HG03103 (cell line): ENCODE measurements at regions not wholly inside any gene's neighbourhood (a gene's known extent, or its start where the extent isn't known, plus 50 kb on each side); places are given as distances from the start of the nearest gene placed in this dataset.
A peak's percentile ranks its signal among the peaks of the same experiment; 100 is the strongest.
"Not testable (repeated sequence)": the region's sequence is repeated elsewhere in the genome, so short reads cannot be mapped to it uniquely, and the experiment has no call there.

Experiments used
- ATAC-seq: cut with Tn5 transposase; IDR thresholded peaks from one replicate; pipeline ENCODE4 v1.9.1; 2021; ENCODE audit warnings: low read depth; ENCODE audit not compliant: unreplicated experiment

- ATAC-seq, result not testable (repeated sequence)
Observed at GRCh38 chr7:55705728-55706450, 133.6 kb upstream of the VOPP1 start.

DNA sequence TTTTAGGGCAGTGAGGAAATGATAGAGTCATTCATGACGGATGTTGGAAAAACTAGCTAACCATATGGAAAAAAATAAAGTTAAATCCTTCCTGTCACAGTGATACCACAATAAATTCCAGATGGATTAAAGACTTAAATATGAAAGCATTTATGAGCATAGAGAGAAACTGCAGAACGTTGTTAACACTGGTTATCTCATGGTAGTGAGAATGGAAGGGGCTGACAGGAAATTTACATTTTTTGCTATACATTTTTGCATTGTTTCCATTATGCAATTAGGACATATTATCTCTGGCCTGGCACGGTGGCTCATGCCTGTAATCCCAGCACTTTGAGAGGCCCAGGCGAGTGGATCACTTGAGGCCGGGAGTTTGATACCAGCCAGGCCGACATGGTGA is 130.5 kb upstream of the VOPP1 start:
- not testable (repeated sequence) for ATAC-seq

- ATAC-seq, result not testable (repeated sequence)
Observed at GRCh38 chr7:55699450-55699842, 127.1 kb upstream of the VOPP1 start.

GRCh38 chr7:55698607-55699449 is 126.5 kb upstream of the VOPP1 start:
- peak; percentile 85 for ATAC-seq

- not testable (repeated sequence) for ATAC-seq
Observed at GRCh38 chr7:55695893-55696701, 123.8 kb upstream of the VOPP1 start.

DNA sequence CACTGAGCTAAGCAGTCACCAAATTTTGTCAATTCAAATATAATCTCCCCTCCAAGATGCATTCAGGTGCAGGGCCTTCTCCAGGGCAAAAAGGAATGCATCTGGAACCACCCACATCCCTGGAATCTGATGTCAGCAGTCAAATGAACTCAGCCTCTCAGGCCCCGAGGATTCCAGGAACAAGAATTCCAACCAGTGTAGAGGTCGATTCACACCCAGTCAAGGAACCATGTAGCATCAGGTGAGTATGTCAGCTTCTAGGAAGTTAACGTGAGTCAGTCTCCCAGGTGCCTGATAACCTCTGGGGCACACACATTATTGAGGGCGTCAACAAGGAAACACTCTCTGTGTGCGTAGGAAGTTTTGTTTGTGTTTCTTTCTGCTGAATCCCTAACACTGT is 122.2 kb upstream of the VOPP1 start:
- ATAC-seq, result not testable (repeated sequence)

DNA sequence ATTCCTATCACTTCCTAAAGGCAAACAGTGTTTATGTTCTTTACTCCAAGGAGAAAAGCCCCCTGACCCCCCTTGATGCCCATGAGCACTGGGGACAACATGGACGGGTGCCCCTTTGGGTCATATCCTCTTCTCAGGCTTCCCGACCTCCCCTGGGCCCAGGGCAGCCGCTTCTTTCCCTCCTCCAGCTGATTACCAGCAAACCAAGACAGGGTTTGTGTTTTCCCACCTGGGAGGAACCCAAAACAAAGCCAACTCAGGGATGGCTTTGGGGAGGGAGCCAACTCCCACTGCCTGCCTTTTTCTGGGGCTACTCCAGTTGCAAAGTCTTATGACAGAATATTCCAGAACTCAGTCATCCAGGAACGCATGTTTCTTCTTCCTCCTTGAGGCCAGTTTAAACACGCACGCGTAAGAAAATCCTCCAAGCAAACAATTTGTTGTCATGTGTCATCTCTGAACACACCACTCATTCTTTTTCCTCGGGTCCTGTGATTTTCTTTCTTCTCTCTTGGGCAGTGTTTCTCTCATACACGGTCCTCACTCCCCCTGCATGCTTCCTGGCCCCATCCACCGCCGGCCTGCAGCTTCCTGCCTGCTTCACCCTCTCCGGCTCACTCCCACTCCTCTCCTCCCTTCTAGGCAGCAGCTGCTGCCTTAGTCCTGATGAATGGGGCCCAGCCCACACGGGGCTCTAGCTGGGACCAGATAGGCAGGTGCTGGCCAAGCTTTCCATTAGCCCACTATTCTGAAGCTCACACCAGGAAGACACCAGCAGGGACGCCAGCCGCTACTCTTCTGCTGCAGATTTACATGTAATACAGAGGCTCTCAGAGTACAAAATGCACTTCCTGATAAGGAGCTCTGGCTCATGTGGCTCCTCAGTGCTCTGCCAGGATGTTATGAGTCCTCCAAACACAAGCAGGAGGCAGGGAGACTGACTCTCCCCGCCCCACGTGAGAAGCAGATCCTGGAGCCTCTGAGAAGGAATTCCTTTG is 116.7 kb upstream of the VOPP1 start:
- ATAC-seq, result not testable (repeated sequence)

- ATAC-seq, result not testable (repeated sequence)
Observed at GRCh38 chr7:55688261-55688660, 116.0 kb upstream of the VOPP1 start.

- not testable (repeated sequence) for ATAC-seq
Observed at GRCh38 chr7:55687252-55687651, 115.0 kb upstream of the VOPP1 start.

GRCh38 chr7:55686771-55687170 is 114.5 kb upstream of the VOPP1 start:
- ATAC-seq, result not testable (repeated sequence)

- not testable (repeated sequence) for ATAC-seq
Observed at GRCh38 chr7:55683501-55683900, 111.2 kb upstream of the VOPP1 start.

DNA sequence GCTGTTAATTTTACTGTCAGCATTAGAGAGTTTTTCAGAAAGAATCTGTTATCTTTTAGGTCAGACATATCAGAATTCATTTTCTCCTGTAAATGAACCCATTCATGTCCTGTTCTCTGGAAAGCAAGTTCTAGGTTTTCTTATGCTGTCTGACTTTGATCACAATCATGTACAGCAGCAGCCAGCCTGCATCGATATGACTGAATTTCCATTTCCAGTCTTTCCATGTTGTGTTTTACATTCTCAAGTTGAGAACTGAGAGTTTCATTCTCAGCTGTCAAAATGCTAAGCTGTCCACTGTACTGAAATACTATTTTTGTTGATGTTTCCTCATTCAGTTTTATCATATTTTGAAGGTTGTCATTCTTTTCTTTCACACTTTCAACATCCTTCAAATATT is 103.3 kb upstream of the VOPP1 start:
- not testable (repeated sequence) for ATAC-seq

- ATAC-seq, result not testable (repeated sequence)
Observed at GRCh38 chr7:55673525-55673924, 101.2 kb upstream of the VOPP1 start.

GRCh38 chr7:55672084-55672483 is 99.8 kb upstream of the VOPP1 start:
- ATAC-seq, result not testable (repeated sequence)

- ATAC-seq, result no peak
Observed at GRCh38 chr7:55657654-55658053, 85.4 kb upstream of the VOPP1 start.

- ATAC-seq, result no peak
Observed at GRCh38 chr7:55651057-55651456, 78.8 kb upstream of the VOPP1 start.

DNA sequence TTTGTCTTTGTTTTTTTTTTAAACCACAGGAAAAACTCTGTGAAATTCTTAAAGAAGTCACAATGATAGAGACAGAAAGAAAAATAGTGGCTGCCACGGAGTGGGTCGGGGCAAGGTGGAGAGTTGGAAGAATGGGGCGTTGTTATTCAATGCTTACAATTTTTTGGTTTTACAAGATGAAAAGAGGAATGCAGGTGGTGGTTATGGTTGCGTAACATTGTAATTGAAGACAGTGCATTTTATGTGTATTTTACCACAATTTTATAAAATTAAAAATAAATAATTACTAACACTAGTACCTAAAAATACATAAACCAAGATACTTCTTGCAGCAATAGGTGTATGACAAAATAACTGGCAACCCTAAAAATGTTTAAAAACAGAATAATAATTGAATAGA is 76.9 kb upstream of the VOPP1 start:
- ATAC-seq, result no peak

DNA sequence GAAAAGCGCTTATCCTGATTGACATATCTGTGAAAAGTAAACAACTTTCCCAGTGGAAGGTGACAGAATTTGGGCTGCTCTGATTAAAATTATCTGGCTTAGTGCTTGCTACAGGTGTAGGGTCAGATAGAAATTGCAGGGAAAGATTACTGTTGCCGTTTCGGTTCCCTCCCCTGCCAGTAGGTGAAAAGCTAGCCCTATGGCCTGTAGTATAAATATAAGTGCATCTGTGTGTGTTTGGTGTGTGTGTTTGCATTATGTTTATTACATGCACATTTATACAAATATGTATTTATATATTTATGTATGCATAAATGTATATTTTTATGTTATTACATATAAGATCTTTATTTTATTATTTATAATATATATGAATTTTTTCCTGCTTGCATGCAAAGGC is 72.3 kb upstream of the VOPP1 start:
- no peak for ATAC-seq

DNA sequence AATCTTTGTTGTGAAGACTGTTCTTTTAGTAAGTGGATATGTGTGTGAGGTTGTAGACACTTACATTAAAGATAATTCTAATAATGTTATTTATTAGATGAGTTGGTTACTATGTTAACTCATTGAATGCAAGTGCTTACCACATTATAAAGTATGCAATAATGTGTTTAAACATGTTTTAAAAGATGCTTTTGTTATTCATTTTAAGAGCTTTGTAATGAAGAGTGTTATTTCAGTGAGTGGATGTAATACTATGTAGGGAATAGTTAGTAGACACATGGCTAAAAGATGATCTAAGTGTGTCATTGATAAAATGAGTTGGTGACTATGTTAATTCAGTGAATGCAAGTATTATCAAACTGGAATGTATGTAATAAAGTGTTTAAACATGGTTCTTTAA is 70.0 kb upstream of the VOPP1 start:
- ATAC-seq, result no peak

DNA sequence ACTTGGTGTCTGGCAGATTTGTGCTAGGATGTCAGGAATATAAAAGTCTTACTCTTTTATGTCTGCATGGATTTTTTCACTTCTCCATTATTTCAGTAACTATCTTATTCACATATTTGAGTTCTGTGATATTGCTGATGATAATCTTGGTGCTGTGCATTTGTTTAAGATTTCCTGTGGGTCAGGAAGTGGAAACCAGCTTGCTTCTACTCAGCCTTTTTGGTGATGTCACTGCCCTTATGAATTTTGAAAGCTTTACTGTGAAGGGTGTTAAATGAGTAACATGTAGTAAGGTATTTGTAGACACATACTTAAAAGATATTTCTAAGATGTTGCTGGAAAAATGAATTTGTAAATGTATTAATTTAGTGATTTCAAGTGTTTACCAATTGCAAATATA is 69.5 kb upstream of the VOPP1 start:
- peak; percentile 78 for ATAC-seq
